ENCODE measurements at regions not wholly inside any gene's neighbourhood (a gene's known extent, or its start where the extent isn't known, plus 50 kb on each side); places are given as distances from the start of the nearest gene placed in this dataset.

GRCh38 chr15:36428102-36428845 is 151.2 kb upstream of the CDIN1 start (continued):
- TF ChIP-seq ZNF142 (CRISPR knock-in tag; IDR thresholded peaks at IDR 0.05), result no peak
- no peak for TF ChIP-seq SUZ12 (IDR thresholded peaks at IDR 0.05; ENCODE audit: low read depth, low read length)
- no peak for TF ChIP-seq SKIL (CRISPR knock-in tag; IDR thresholded peaks at IDR 0.05; ENCODE audit: borderline replicate concordance)
- TF ChIP-seq MAFF (IDR thresholded peaks at IDR 0.05; ENCODE audit: low read depth, low read length), result peak; percentile 76
- TF ChIP-seq AKNA (CRISPR knock-in tag; IDR thresholded peaks at IDR 0.05; ENCODE audit: borderline replicate concordance), result no peak
- no peak for TF ChIP-seq GPBP1L1 (CRISPR knock-in tag; IDR thresholded peaks at IDR 0.05)
- no peak for TF ChIP-seq RXRA (CRISPR knock-in tag; IDR thresholded peaks at IDR 0.05)
- TF ChIP-seq ZNF616 (CRISPR knock-in tag; IDR thresholded peaks at IDR 0.05; ENCODE audit: low read depth), result no peak
- no peak for TF ChIP-seq MTA3 (CRISPR knock-in tag; IDR thresholded peaks at IDR 0.05)
- TF ChIP-seq ZFX (CRISPR knock-in tag; IDR thresholded peaks at IDR 0.05; ENCODE audit: low read depth), result no peak
- TF ChIP-seq NFE2L1 (CRISPR knock-in tag; IDR thresholded peaks at IDR 0.05; ENCODE audit: borderline replicate concordance), result no peak
- no peak for TF ChIP-seq NFRKB (IDR thresholded peaks at IDR 0.05)
- TF ChIP-seq PHF20 (CRISPR knock-in tag; IDR thresholded peaks at IDR 0.05), result no peak
- no peak for TF ChIP-seq GTF2F1 (IDR thresholded peaks at IDR 0.05; ENCODE audit: low read length)
- no peak for TF ChIP-seq DRAP1 (CRISPR knock-in tag; IDR thresholded peaks at IDR 0.05)

Data from HepG2 (cell line).